Neural progenitor cell (in vitro differentiated cells): ENCODE measurements at regions not wholly inside any gene's neighbourhood (a gene's known extent, or its start where the extent isn't known, plus 50 kb on each side); places are given as distances from the start of the nearest gene placed in this dataset.
A peak's percentile ranks its signal among the peaks of the same experiment; 100 is the strongest.

ENCODE experiments used
- DNase-seq: peaks from one replicate; pipeline ENCODE4 v3.0.0-alpha.2; 2016; ENCODE audit warnings: low spot score
- H2AFZ ChIP-seq: fragments of 200-600 bp; sonication (generic); replicated peaks from 2 replicates; pipeline ENCODE4 v1.6.1; 2016; ENCODE audit warnings: antibody characterized with exemption
- H3F3A ChIP-seq: fragments of 200-600 bp; sonication (generic); 2 replicates; pipeline ENCODE4 v1.6.1; 2016; ENCODE audit warnings: antibody characterized with exemption, low read depth
- H3K27ac ChIP-seq: fragments of 200-600 bp; sonication (generic); 2 replicates; pipeline ENCODE4 v1.5.1; 2016; ENCODE audit warnings: mild to moderate bottlenecking
- H3K27me3 ChIP-seq: fragments of 200-600 bp; sonication (generic); 2 replicates; pipeline ENCODE4 v1.6.1; 2016; ENCODE audit warnings: mild to moderate bottlenecking, moderate library complexity
- H3K36me3 ChIP-seq: fragments of 200-600 bp; sonication (generic); 2 replicates; pipeline ENCODE4 v1.5.1; 2016
- H3K4me1 ChIP-seq: fragments of 200-600 bp; sonication (generic); 2 replicates; pipeline ENCODE4 v1.6.1; 2016; ENCODE audit warnings: mixed run types
- H3K4me2 ChIP-seq: fragments of 200-600 bp; sonication (generic); 2 replicates; pipeline ENCODE4 v1.6.1; 2016
- H3K4me3 ChIP-seq: fragments of 200-600 bp; sonication (generic); 2 replicates; pipeline ENCODE4 v1.5.1; 2016
- H3K79me2 ChIP-seq: fragments of 200-600 bp; sonication (generic); 2 replicates; pipeline ENCODE4 v1.6.1; 2016; ENCODE audit warnings: low read depth
- H3K9ac ChIP-seq: fragments of 200-600 bp; sonication (generic); 2 replicates; pipeline ENCODE4 v1.6.1; 2016
- H3K9me3 ChIP-seq: fragments of 200-600 bp; sonication (generic); 2 replicates; pipeline ENCODE4 v1.5.1; 2016; ENCODE audit warnings: low read depth
- H4K20me1 ChIP-seq: fragments of 200-600 bp; sonication (generic); 2 replicates; pipeline ENCODE4 v1.6.1; 2016; ENCODE audit warnings: low read depth
- H3K27ac Mint-ChIP-seq: 3 replicates; pipeline ENCODE4 v1.8.0; 2021; ENCODE audit warnings: mixed read lengths
- H3K27me3 Mint-ChIP-seq: 2 replicates; pipeline ENCODE4 v1.8.0; 2022; ENCODE audit warnings: low read depth, mild to moderate bottlenecking, inconsistent platforms, moderate library complexity, mixed read lengths; ENCODE audit not compliant: insufficient read depth
- H3K36me3 Mint-ChIP-seq: 3 replicates; pipeline ENCODE4 v1.8.0; 2021; ENCODE audit warnings: mixed read lengths
- H3K4me1 Mint-ChIP-seq: 3 replicates; pipeline ENCODE4 v1.8.0; 2021; ENCODE audit warnings: mixed read lengths
- H3K4me3 Mint-ChIP-seq: 3 replicates; pipeline ENCODE4 v1.8.0; 2021; ENCODE audit warnings: mild to moderate bottlenecking, moderate library complexity, mixed read lengths
- H3K9me3 Mint-ChIP-seq: 3 replicates; pipeline ENCODE4 v1.8.0; 2020; ENCODE audit warnings: mixed read lengths
- CTCF ChIP-seq: fragments of 200-600 bp; sonication (generic); IDR thresholded peaks from 2 replicates; pipeline ENCODE4 v1.5.1; 2017; ENCODE audit warnings: antibody characterized with exemption, mild to moderate bottlenecking
- EZH2 ChIP-seq: fragments of 200-600 bp; sonication (generic); IDR thresholded peaks from 2 replicates; pipeline ENCODE4 v1.6.1; 2017; ENCODE audit warnings: antibody characterized with exemption, mild to moderate bottlenecking, moderate library complexity
- EZH2phosphoT487 ChIP-seq: fragments of 200-600 bp; sonication (generic); IDR thresholded peaks from 2 replicates; pipeline ENCODE4 v1.6.1; 2017; ENCODE audit warnings: antibody characterized with exemption

- H3K36me3 Mint-ChIP-seq = no peaks in the 10 kb centered on the region
- H3K9me3 Mint-ChIP-seq = peaks cover 10% of the 10 kb centered on the region
- Histone ChIP-seq H3K4me3 (no peak overlapping the region), H3K27me3 (no peaks in the 10 kb centered on the region), H3K4me2 (no peak overlapping the region), H4K20me1 (no peaks in the 10 kb centered on the region), H3K79me2 (no peaks in the 10 kb centered on the region), H3K9me3 (no peaks in the 10 kb centered on the region), H3K36me3 (no peaks in the 10 kb centered on the region), H3K9ac (no peak overlapping the region), H3F3A (no peaks in the 10 kb centered on the region), H3K4me1 (no peaks in the 10 kb centered on the region), H2AFZ (no peak overlapping the region), H3K27ac (no peak overlapping the region)
- no peaks in the 10 kb centered on the region for H3K27me3 Mint-ChIP-seq
- no peak for TF ChIP-seq EZH2phosphoT487
- no peak for TF ChIP-seq EZH2
- TF ChIP-seq CTCF = no peak
- H3K4me3 Mint-ChIP-seq = no peak overlapping the region
- no peak overlapping the region for H3K27ac Mint-ChIP-seq
- H3K4me1 Mint-ChIP-seq = no peaks in the 10 kb centered on the region
- DNase-seq = no peak
These were observed 61.0 kb upstream of the PPFIA2 start for GRCh38 chr12:81819991-81820633.

GRCh38 chr12:81815611-81816010 is 56.5 kb upstream of the PPFIA2 start:
- Histone ChIP-seq H3K79me2 (no peaks in the 10 kb centered on the region), H3F3A (no peaks in the 10 kb centered on the region), H4K20me1 (no peaks in the 10 kb centered on the region), H3K36me3 (no peaks in the 10 kb centered on the region), H3K27ac (no peak overlapping the region), H3K4me3 (no peak overlapping the region), H3K9me3 (no peaks in the 10 kb centered on the region), H3K4me1 (peaks cover 9% of the 10 kb centered on the region), H3K9ac (no peak overlapping the region), H2AFZ (no peak overlapping the region), H3K4me2 (no peak overlapping the region), H3K27me3 (no peaks in the 10 kb centered on the region)
- no peak for DNase-seq
- no peak overlapping the region for H3K27ac Mint-ChIP-seq
- TF ChIP-seq CTCF (no peak), EZH2 (no peak), EZH2phosphoT487 (no peak)
- H3K4me1 Mint-ChIP-seq = no peaks in the 10 kb centered on the region
- no peak overlapping the region for H3K4me3 Mint-ChIP-seq
- peaks cover 16% of the 10 kb centered on the region for H3K9me3 Mint-ChIP-seq
- H3K36me3 Mint-ChIP-seq = no peaks in the 10 kb centered on the region
- H3K27me3 Mint-ChIP-seq = no peaks in the 10 kb centered on the region

GRCh38 chr12:81811778-81812125 is 52.6 kb upstream of the PPFIA2 start:
- no peak overlapping the region for H3K4me2 ChIP-seq
- H3K36me3 ChIP-seq = no peaks in the 10 kb centered on the region
- H3K4me1 ChIP-seq = peaks cover 9% of the 10 kb centered on the region
- Mint-ChIP-seq H3K4me1 (no peaks in the 10 kb centered on the region), H3K27ac (no peak overlapping the region), H3K27me3 (no peaks in the 10 kb centered on the region), H3K9me3 (peaks cover 9% of the 10 kb centered on the region), H3K36me3 (no peaks in the 10 kb centered on the region), H3K4me3 (no peak overlapping the region)
- no peaks in the 10 kb centered on the region for H4K20me1 ChIP-seq
- peak overlapping the region; percentile 79 for H2AFZ ChIP-seq
- H3K9ac ChIP-seq = no peak overlapping the region
- DNase-seq = peak; percentile 3
- no peaks in the 10 kb centered on the region for H3F3A ChIP-seq
- no peak overlapping the region for H3K27ac ChIP-seq
- no peaks in the 10 kb centered on the region for H3K9me3 ChIP-seq
- no peak overlapping the region for H3K4me3 ChIP-seq
- TF ChIP-seq EZH2 = no peak
- TF ChIP-seq EZH2phosphoT487 = no peak
- no peak for TF ChIP-seq CTCF
- H3K27me3 ChIP-seq = no peaks in the 10 kb centered on the region
- H3K79me2 ChIP-seq = no peaks in the 10 kb centered on the region
